Uterus (tissue), 2 donors: ENCODE measurements at regions not wholly inside any gene's neighbourhood (a gene's known extent, or its start where the extent isn't known, plus 50 kb on each side); places are given as distances from the start of the nearest gene placed in this dataset.

Source experiments
- CTCF ChIP-seq, 4 experiments: fragments of 200-600 bp in 2 of 4; fragments of 450-650 bp in 2 of 4; sonication (generic) in 2 of 4; IDR thresholded peaks; one replicate each; pipeline ENCODE4 v1.5.1; 2016 to 2019; ENCODE audit warnings: antibody characterized with exemption in 4 of 4, mild to moderate bottlenecking in 2 of 4, moderate library complexity in 1 of 4
- POLR2A ChIP-seq, 2 donors: fragments of 450-650 bp; IDR thresholded peaks; one replicate each; pipeline ENCODE4 v1.6.1; 2016; ENCODE audit warnings: antibody characterized with exemption in 2 of 2, mild to moderate bottlenecking in 1 of 2, moderate library complexity in 1 of 2

DNA sequence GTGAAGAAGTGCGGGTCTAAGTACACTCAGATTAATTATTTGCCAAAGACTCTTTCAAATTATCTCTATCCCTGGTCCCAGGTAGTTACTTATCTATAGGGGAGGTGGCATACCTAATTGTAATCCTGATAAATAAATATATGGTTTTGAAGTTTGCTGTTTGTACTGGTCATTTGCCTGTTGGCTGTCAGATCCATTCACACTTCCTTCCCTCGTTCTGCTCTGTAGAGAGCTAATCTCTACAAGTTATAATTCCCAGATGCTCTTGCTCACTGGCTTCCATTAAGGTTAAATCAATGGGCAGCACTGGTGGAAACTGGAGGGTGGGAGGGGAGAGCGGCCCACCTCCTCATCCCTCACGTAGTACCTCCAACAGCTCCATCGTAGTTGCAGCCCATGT lies 447.1 kb downstream of the TXNL1 start:
- TF ChIP-seq CTCF (IDR thresholded peaks at IDR 0.05) (no peak), POLR2A (IDR thresholded peaks at IDR 0.05) (no peak)
